Activated T-helper 17 cell treated with anti-CD3 and anti-CD28 coated beads, Interleukin-2, amount 50 U/mL, for 72 hours (primary cell): ENCODE measurements at regions not wholly inside any gene's neighbourhood (a gene's known extent, or its start where the extent isn't known, plus 50 kb on each side); places are given as distances from the start of the nearest gene placed in this dataset.

Experiments
- ATAC-seq: fragments of 150-1000 bp; cut with Tn5 transposase; replicated peaks from 2 replicates; pipeline ENCODE4 v1.10.0; 2021; ENCODE audit warnings: mild to moderate bottlenecking, moderate library complexity
- H3K27ac Mint-ChIP-seq: one replicate; pipeline ENCODE4 v1.8.0; 2022; ENCODE audit warnings: mixed read lengths
- H3K27me3 Mint-ChIP-seq: one replicate; pipeline ENCODE4 v1.8.0; 2022; ENCODE audit warnings: mixed read lengths
- H3K36me3 Mint-ChIP-seq: one replicate; pipeline ENCODE4 v1.8.0; 2022; ENCODE audit warnings: low read depth, mild to moderate bottlenecking, mixed read lengths
- H3K4me1 Mint-ChIP-seq: one replicate; pipeline ENCODE4 v1.8.0; 2022; ENCODE audit warnings: mixed read lengths
- H3K4me3 Mint-ChIP-seq: one replicate; pipeline ENCODE4 v1.8.0; 2022; ENCODE audit warnings: mild to moderate bottlenecking, mixed read lengths
- H3K9me3 Mint-ChIP-seq: one replicate; pipeline ENCODE4 v1.8.0; 2022; ENCODE audit warnings: mixed read lengths

DNA sequence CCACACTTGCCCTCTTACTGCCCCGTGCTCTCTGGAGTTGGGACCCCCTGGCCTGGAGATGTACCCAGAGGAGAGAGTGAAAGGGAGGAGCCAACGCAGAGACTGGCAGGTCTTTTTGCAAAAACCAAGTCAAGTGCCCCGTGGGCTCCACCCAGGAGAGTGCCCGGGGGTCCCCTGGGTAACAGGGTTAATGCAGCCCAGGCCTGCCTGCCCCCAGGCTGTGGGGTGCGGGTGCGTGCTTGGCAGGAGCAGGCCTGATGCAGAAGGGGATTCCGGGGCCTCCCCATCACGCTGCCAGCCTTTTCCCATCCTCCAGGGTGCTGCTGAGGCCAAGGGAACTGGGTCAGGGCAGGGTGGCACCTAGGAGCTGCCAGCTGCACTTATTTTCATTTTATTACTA lies 184.4 kb downstream of the ERMARD start:
- H3K4me3 Mint-ChIP-seq = no peak overlapping the region
- peaks cover 8% of the 10 kb centered on the region for H3K27me3 Mint-ChIP-seq
- no peak for ATAC-seq
- H3K9me3 Mint-ChIP-seq = no peaks in the 10 kb centered on the region
- H3K4me1 Mint-ChIP-seq = no peaks in the 10 kb centered on the region
- no peak overlapping the region for H3K27ac Mint-ChIP-seq
- H3K36me3 Mint-ChIP-seq = no peaks in the 10 kb centered on the region

DNA sequence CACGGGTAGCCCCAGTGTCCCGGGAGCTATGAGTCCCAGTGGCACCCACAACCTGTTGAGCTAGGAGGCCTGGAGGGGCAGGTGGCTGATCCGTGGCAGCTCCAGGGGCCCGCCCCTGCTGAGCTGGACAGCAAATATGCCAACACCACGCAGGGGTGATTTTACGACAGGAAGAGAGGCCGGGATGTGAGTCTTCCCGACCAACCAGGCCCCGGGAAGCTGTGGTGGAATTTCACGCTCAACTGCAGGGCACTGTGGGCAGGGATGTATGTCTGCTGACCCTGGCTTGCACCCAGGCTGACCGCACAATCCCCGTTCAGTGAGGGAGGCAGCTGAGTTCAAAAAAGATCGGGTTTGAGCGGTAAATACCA lies 183.9 kb downstream of the ERMARD start:
- no peaks in the 10 kb centered on the region for H3K4me1 Mint-ChIP-seq
- no peak overlapping the region for H3K4me3 Mint-ChIP-seq
- no peak overlapping the region for H3K27ac Mint-ChIP-seq

DNA sequence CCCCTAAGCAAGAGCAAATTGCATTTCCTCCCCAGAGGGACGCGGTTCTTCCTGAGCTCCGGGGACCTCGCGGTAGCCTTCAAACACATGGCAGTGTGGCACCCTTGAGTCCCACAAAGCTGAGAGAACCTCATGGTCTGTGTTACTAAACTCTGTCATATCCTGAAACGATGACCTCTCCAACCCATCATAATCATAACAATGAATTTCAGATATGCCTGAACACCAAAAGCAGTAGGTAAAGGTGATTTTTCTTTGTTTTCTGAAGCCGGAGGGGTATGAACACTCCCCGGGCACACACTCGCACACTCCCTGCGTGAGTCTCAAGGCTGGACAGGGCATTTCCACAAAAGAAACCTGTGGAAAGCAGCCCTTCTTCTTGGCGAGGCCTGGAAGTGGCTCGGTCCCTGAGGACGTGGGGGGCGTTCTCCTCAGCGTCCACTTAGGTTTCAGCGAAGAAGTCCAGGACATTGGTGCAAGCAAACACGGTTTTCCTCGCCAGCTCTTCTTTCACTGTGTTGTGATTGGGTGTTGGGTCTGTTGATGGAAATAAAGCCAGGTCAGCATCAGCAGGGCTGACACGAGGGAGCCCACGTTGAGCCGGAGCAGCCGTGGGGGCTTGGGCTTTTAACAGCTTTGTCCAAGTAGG lies 183.4 kb downstream of the ERMARD start:
- H3K4me1 Mint-ChIP-seq = no peaks in the 10 kb centered on the region
- no peaks in the 10 kb centered on the region for H3K36me3 Mint-ChIP-seq
- no peak overlapping the region for H3K4me3 Mint-ChIP-seq
- no peaks in the 10 kb centered on the region for H3K9me3 Mint-ChIP-seq
- no peak overlapping the region for H3K27ac Mint-ChIP-seq
- H3K27me3 Mint-ChIP-seq = peaks cover 8% of the 10 kb centered on the region
- ATAC-seq = no peak

More for the DNA sequence above, 183.9 kb downstream of the ERMARD start:
- Mint-ChIP-seq H3K9me3 (no peaks in the 10 kb centered on the region), H3K36me3 (no peaks in the 10 kb centered on the region), H3K27me3 (peaks cover 8% of the 10 kb centered on the region)
- ATAC-seq = no peak

DNA sequence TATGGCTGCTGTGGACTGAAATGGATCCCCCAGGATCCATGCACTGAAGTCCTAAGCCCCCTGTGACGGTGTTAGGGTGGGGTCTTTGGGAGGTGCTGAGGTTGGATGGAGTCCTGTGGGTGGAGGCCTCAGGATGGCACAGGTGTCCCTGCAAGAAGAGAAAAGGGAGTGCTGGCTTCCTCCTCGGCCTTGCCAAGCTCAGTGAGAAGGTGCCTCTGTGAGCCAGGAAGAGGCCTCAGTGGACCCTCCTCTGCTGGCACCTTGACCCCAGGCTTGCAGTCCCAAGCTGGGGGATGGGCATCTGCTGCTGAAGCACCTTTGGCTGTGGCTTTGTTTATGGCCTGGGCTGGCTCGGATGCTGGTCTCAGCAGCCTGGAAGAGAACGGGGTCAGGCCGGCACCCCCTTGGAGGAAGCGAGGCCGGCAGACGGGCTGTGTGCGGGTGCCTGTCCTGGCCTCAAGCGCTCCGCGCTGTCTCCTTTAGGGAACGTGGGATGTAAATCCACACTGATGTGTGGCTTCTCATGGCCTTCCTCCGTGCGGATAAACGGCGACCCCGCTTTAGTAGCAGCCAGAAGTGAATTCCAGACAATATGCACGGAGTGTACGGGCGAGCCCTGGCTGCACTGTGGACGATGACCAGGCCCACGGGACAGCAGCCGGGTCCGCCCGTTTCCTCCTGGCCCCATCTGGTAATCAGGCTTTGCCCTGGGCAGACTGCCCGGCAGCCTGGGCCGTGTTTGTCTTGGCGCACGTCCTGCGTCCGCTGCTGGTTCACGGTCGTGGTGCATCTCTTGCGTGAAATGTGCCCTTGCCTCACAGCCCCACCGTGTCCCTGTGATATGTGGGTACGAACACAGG lies 182.6 kb downstream of the ERMARD start:
- Mint-ChIP-seq H3K4me3 (no peak overlapping the region), H3K27ac (no peak overlapping the region), H3K9me3 (peaks cover 2% of the 10 kb centered on the region), H3K4me1 (no peaks in the 10 kb centered on the region), H3K27me3 (peaks cover 12% of the 10 kb centered on the region), H3K36me3 (no peaks in the 10 kb centered on the region)
- ATAC-seq = no peak

DNA sequence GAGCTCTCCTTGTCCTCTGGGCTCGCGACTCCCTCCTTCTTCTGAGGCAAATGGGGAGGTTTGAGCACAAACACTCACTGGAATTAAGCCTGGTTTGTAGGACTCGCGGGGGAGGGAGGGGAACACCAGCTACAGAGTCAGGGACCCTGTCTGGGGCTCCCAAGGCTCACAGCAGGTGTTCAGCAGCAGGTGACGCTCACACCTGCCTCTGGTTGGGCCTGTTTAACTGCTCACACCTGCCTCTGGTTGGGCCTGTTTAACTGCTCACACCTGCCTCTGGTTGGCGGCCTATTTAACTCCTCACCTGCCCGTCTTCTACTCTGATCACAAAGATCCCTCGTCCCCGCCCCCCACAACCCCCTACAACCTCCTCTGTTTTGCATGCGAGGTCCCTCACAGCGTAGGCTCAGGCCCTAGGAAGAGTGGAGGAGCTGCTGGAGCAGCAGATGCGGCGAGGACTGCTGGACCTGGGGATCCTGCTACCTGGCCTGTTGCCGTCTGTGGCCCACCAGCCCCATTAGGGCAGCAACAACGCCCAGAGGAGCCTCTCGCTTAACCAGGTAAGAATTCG lies 181.9 kb downstream of the ERMARD start:
- no peak overlapping the region for H3K27ac Mint-ChIP-seq
- H3K4me1 Mint-ChIP-seq = no peaks in the 10 kb centered on the region
- peaks cover 13% of the 10 kb centered on the region for H3K27me3 Mint-ChIP-seq
- no peak for ATAC-seq
- H3K4me3 Mint-ChIP-seq = no peak overlapping the region
- H3K36me3 Mint-ChIP-seq = no peaks in the 10 kb centered on the region
- peaks cover 6% of the 10 kb centered on the region for H3K9me3 Mint-ChIP-seq

DNA sequence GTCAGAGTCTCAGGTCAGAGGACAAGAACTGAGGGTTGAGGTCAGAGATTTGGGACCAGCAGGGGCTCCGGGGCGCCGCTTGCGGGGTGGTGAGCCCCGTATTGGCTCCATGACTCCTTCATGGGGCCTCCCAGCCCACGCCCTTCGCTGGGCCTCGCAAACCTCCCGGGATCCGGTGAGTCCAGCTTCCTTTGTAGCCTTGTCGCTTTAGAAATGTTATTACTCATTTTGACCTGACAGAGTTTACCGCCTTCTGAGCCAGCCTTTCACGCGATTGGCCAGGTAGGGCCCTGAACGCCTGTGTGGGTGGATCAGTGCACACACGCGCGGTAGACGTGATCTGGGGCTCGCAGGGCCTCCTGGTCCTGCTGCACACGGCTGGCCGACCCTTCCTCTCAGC lies 181.1 kb downstream of the ERMARD start:
- Mint-ChIP-seq H3K27me3 (peaks cover 13% of the 10 kb centered on the region), H3K4me1 (no peaks in the 10 kb centered on the region), H3K36me3 (no peaks in the 10 kb centered on the region), H3K9me3 (peaks cover 6% of the 10 kb centered on the region), H3K4me3 (no peak overlapping the region), H3K27ac (no peak overlapping the region)
- no peak for ATAC-seq

DNA sequence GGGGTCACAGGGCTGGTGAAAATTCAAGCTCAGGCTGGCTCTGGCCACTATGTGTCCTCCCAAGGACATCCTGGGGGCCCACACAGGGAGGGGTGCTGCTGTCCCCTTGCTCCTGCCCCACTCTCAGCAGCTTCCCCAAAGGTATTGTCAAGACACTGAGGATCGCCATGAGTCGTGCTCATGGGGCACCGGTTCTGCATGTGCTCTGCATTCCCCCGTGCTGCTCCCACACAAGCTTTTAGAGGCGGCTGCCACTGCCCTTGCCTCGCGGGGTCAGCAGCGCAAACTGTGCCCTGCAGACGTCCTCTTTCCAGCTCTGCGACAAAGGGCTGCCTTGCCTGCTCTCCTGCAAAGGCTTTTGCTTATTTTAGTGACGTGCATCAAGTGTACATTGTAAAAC lies 179.8 kb downstream of the ERMARD start:
- Mint-ChIP-seq H3K4me3 (no peak overlapping the region), H3K4me1 (no peaks in the 10 kb centered on the region), H3K27me3 (peaks cover 15% of the 10 kb centered on the region), H3K36me3 (no peaks in the 10 kb centered on the region), H3K27ac (no peak overlapping the region), H3K9me3 (peaks cover 6% of the 10 kb centered on the region)
- no peak for ATAC-seq

DNA sequence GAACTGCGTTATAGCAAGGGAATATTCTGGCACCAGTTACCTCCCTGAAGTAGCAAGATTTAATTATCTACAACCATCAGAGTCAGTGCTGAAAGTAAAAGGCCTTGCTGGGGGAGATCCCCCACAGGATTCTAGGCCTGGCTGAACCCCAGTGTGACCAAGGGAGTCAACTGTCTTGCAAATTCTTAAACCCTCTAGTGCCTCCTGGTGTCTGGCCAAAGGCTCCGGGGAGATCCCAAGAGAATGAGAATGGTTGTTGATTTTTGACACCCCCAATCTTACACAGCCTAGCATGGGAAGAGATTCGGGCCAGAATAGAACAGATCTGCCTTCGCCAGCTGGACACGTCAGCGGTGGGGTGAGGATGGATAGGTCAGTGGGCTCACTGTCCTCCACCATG lies 179.4 kb downstream of the ERMARD start:
- H3K27me3 Mint-ChIP-seq = peaks cover 18% of the 10 kb centered on the region
- peaks cover 6% of the 10 kb centered on the region for H3K9me3 Mint-ChIP-seq
- H3K27ac Mint-ChIP-seq = no peak overlapping the region
- no peaks in the 10 kb centered on the region for H3K4me1 Mint-ChIP-seq
- no peak for ATAC-seq
- H3K36me3 Mint-ChIP-seq = no peaks in the 10 kb centered on the region
- no peak overlapping the region for H3K4me3 Mint-ChIP-seq

DNA sequence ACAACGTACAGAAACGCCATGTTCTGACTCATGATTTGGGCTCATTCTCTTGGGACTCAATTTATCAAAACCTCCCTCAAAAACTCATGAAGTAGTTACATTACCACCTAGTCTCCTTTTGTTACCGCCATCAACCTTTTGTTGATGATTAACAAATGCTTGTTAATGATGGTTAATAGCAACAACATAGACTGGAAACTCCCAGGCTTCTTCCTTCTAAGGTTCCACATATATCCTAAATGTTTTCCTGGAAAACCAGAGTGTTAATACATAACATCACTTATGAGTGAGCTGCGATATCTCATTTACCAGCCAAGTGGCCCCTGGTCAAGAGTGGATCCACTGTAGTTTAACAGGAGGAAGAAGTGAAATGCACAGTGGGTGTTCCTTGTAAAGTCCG lies 176.3 kb downstream of the ERMARD start:
- H3K36me3 Mint-ChIP-seq = no peaks in the 10 kb centered on the region
- no peak overlapping the region for H3K4me3 Mint-ChIP-seq
- peaks cover 21% of the 10 kb centered on the region for H3K27me3 Mint-ChIP-seq
- no peaks in the 10 kb centered on the region for H3K4me1 Mint-ChIP-seq
- H3K27ac Mint-ChIP-seq = no peak overlapping the region
- H3K9me3 Mint-ChIP-seq = peaks cover 6% of the 10 kb centered on the region
- ATAC-seq = no peak

DNA sequence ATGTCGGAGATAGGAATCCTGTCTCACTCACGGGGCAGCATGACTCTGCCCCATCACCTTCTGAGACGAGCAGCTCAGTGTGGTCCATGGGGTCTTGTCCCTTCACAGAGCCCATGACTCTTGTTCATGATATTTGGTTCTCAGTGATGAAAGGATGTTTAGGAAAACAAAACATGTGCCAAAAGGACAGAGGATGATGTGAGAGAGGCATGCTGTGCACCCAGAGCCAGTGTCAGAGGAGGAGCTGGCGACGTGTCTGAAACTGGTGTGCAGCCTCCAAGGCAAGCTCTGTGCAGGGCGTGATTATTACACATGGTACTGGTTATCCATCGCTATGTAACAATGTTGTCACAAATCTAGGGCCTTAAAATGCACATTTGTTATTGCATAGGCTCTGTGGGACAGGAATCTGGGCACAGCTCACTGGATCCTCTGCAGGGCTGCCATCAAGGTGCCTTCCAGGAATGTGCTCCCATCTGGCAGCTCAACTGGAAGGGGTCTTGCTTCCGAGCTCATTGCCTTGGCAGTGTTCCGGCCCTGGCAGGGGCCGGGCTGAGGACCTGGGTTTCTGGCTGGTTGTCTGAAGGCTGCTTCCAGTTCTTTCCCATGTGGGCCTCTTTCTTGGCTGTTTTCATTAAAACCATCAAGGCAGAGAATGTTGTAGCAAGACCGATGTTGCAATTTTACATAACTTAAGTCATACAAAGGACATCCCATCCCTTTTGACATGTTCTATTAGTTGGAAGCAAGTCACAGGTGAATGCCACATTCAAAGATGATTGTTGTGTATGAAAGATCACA lies 175.4 kb downstream of the ERMARD start:
- H3K36me3 Mint-ChIP-seq = no peaks in the 10 kb centered on the region

DNA sequence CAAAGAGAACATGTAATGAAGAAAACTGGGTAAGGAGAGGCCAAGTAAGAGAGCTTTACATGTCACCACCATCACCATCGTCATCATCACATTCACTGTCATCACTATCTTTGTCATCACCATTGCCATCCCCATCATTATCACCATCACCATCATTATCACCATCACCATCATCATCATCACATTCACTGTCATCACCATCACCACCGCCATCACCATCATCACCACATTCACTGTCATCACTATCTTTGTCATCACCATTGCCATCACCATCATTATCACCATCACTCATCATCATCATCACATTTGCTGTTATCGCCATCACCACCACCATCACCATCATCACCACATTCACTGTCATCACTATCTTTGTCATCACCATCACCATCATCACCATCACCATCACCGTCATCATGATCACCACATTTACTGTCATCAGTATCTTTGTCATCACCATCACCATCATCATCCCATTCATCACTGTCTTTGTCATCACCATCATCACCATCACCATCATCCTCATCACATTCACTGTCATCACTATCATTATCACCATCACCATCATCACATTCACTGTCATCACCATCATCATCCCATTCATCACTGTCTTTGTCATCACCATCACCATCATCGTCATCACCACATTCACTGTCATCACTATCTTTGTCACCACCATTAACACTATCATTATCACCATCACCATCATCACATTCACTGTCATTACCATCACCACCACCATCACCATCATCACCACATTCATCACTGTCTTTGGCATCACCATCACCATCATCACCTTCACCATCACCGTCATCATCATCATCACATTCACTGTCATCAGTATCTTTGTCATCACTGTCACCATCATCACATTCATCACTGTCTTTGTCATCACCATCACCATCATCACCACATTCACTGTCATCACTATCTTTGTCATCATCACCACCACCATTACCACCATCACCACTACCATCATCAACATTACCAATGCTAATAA lies 172.3 kb downstream of the ERMARD start:
- Mint-ChIP-seq H3K36me3 (no peaks in the 10 kb centered on the region), H3K9me3 (peaks cover 2% of the 10 kb centered on the region), H3K27ac (no peak overlapping the region), H3K4me3 (no peak overlapping the region), H3K4me1 (no peaks in the 10 kb centered on the region), H3K27me3 (peaks cover 10% of the 10 kb centered on the region)
- no peak for ATAC-seq

More for the DNA sequence above, 175.4 kb downstream of the ERMARD start:
- Mint-ChIP-seq H3K27ac (no peak overlapping the region), H3K4me3 (no peak overlapping the region), H3K9me3 (peaks cover 6% of the 10 kb centered on the region), H3K27me3 (peaks cover 21% of the 10 kb centered on the region), H3K4me1 (no peaks in the 10 kb centered on the region)
- no peak for ATAC-seq

DNA sequence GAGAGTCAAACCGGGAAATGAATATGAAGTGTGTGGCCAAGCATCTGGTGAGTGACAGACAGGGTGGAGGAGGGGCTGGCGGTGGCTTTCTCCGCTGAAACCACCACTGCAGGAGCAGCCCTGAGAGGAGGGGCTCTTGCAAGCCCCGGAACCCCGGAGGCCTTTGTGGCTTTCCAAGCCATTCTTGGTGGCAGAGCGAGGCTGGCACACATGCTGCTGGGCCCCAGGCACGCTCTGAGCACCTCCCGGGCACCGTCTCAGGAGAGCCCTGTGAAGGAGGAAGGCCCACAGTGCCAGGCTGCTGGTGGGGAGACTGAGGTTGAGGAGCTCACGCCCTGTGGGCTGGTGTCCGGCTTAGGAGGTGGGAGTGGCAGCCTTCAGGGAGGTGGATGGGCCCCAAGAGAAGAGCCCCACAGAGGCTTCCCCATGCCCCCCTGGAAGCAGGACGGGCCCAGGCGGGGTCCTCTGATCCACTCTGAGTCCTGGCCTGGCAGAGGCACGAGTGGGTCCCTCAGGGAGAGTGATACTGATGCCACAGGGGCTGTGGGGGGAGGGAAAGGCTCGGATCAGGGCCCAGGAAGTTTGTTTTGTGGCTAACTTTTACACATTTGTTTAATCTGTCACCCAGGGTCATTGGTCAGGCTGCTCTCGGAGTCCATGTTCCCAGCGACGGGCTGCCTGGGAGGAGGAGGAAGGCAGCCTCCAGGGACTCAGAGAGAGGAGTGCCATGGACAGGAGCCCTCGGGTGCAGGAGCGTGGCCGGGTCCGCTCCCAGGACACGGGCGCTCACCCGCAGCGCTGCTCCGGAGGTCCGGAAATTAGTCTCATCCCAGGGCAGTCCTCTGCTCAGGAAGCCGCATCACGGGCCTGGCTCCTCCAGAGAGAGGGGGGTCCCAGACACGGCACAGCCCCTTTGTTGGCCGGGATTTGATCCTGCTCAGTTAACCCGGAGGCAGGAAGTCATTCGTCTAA lies 170.7 kb downstream of the ERMARD start:
- Mint-ChIP-seq H3K9me3 (no peaks in the 10 kb centered on the region), H3K27ac (no peak overlapping the region), H3K36me3 (no peaks in the 10 kb centered on the region), H3K27me3 (peaks cover 8% of the 10 kb centered on the region), H3K4me1 (no peaks in the 10 kb centered on the region), H3K4me3 (no peak overlapping the region)
- ATAC-seq = peak; percentile 71

DNA sequence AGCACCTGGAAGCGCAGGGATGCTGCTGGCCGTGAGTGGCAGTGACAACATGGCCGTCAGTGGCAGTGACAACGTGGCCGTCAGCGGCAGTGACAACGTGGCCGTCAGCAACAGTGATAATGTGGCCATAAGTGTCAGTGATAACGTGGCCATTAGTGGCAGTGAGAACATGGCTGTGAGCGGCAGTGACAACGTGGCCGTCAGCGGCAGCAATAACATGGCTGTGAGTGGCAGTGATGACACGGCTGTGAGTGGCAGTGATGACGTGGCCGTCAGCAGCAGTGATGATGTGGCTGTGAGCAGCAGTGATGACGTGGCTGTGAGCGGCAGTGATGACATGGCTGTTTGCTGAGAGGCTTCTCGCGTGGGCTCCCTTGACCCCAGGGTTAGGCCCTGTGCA lies 169.8 kb downstream of the ERMARD start:
- H3K9me3 Mint-ChIP-seq = no peaks in the 10 kb centered on the region
- no peak for ATAC-seq
- peaks cover 6% of the 10 kb centered on the region for H3K27me3 Mint-ChIP-seq
- no peak overlapping the region for H3K27ac Mint-ChIP-seq
- no peak overlapping the region for H3K4me3 Mint-ChIP-seq
- H3K36me3 Mint-ChIP-seq = no peaks in the 10 kb centered on the region
- no peaks in the 10 kb centered on the region for H3K4me1 Mint-ChIP-seq
